Tibial nerve (tissue), 4 donors: ENCODE measurements at regions not wholly inside any gene's neighbourhood (a gene's known extent, or its start where the extent isn't known, plus 50 kb on each side); places are given as distances from the start of the nearest gene placed in this dataset.

Experiments used
- DNase-seq, 2 donors: peaks; one replicate each; pipeline ENCODE4 v3.0.0-alpha.2; 2019; ENCODE audit warnings: low spot score in 2 of 2
- H3K27ac ChIP-seq, 4 donors: fragments of 200-600 bp; sonication (generic) in 3 of 4; one replicate each; pipeline ENCODE4 v1.5.1; 2017 to 2019; ENCODE audit warnings: mild to moderate bottlenecking in 1 of 4
- H3K27me3 ChIP-seq, 2 donors: fragments of 200-600 bp; sonication (generic) in 1 of 2; one replicate each; pipeline versions ENCODE4 v1.5.1 to v1.6.0; 2017 to 2019
- H3K36me3 ChIP-seq, 3 donors: fragments of 200-600 bp; sonication (generic); one replicate each; pipeline ENCODE4 v1.5.1; 2018 to 2019
- H3K4me1 ChIP-seq, 4 donors: fragments of 200-600 bp; sonication (generic) in 3 of 4; one replicate each; pipeline ENCODE4 v1.5.1; 2017 to 2019
- H3K4me3 ChIP-seq, 4 donors: fragments of 200-600 bp; sonication (generic) in 3 of 4; one replicate each; pipeline ENCODE4 v1.5.1; 2017 to 2019; ENCODE audit warnings: mild to moderate bottlenecking in 1 of 4, moderate library complexity in 1 of 4
- H3K9me3 ChIP-seq, 4 donors: fragments of 200-600 bp; sonication (generic) in 3 of 4; one replicate each; pipeline ENCODE4 v1.5.1; 2017 to 2019
- EP300 ChIP-seq, 2 donors: sonication (generic); formaldehyde crosslinking; IDR thresholded peaks; one replicate each; pipeline ENCODE4 v1.6.1; 2017; ENCODE audit warnings: antibody characterized with exemption in 2 of 2, mild to moderate bottlenecking in 1 of 2
- POLR2A ChIP-seq, 2 donors: fragments of 450-650 bp; IDR thresholded peaks; one replicate each; pipeline ENCODE4 v1.6.1; 2017; ENCODE audit warnings: antibody characterized with exemption in 2 of 2, mild to moderate bottlenecking in 2 of 2, moderate library complexity in 2 of 2
- WGBS, 2 donors: methylation state at CpG; one replicate each; pipeline ENCODE4 v1.1.5; 2018; 5-methylcytosine and 5-hydroxymethylcytosine counted together
- TF ChIP-seq, protein P1 (sequence below), 5 experiments: fragments of 200-600 bp in 3 of 5; fragments of 450-650 bp in 2 of 5; sonication (generic) in 3 of 5; IDR thresholded peaks; one replicate each; pipeline ENCODE4 v1.5.1; 2016 to 2019; ENCODE audit warnings: antibody characterized with exemption in 5 of 5, mild to moderate bottlenecking in 3 of 5, moderate library complexity in 2 of 5

DNA sequence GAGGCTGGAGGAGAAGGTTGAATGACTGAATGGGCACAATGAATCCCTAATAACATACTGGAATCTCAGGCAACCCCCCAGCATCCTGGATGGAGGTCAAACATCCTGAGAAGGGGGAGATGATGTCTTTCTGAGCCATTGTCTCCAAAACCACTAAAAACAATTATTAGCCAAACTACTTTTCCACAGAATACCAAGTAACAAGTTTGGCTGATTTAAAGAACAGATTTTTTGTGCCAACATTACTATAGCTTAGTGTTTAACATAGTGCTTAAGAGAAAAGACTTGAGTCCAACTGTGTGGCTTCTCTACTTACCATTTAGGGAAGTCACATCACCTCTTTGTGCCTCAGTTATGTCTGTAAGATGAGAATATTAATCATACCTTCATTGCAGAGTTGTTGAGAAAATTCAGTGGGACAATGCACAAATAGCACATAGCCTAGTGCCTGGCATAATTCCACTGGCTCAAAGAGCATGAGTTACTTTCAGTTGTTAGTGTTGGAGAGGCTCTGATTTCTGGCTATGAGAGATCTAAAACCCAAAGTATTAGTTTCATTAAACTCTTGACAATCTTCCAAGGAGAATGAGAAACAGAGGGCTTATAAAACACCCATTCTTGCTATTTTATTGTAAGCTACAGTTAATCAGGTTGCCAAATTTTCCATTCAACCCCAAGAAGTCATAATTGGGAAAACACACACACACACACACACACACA is 111.3 kb upstream of the NR3C1 start:
- Histone ChIP-seq H3K27ac (no peak overlapping the region), H3K27me3 (no peaks in the 10 kb centered on the region), H3K9me3 (no peaks in the 10 kb centered on the region), H3K36me3 (no peaks in the 10 kb centered on the region), H3K4me3 (no peak overlapping the region), H3K4me1 (peaks cover 0 to 19% (median 0%) of the 10 kb centered on the region in 4 donors)
- TF ChIP-seq, protein P1, sequence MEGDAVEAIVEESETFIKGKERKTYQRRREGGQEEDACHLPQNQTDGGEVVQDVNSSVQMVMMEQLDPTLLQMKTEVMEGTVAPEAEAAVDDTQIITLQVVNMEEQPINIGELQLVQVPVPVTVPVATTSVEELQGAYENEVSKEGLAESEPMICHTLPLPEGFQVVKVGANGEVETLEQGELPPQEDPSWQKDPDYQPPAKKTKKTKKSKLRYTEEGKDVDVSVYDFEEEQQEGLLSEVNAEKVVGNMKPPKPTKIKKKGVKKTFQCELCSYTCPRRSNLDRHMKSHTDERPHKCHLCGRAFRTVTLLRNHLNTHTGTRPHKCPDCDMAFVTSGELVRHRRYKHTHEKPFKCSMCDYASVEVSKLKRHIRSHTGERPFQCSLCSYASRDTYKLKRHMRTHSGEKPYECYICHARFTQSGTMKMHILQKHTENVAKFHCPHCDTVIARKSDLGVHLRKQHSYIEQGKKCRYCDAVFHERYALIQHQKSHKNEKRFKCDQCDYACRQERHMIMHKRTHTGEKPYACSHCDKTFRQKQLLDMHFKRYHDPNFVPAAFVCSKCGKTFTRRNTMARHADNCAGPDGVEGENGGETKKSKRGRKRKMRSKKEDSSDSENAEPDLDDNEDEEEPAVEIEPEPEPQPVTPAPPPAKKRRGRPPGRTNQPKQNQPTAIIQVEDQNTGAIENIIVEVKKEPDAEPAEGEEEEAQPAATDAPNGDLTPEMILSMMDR (IDR thresholded peaks at IDR 0.05), result no peak
- TF ChIP-seq EP300 (IDR thresholded peaks at IDR 0.05) (no peak), POLR2A (IDR thresholded peaks at IDR 0.05) (no peak)
- DNase-seq, result peak in 1 of 2 donors; percentile 33

DNA sequence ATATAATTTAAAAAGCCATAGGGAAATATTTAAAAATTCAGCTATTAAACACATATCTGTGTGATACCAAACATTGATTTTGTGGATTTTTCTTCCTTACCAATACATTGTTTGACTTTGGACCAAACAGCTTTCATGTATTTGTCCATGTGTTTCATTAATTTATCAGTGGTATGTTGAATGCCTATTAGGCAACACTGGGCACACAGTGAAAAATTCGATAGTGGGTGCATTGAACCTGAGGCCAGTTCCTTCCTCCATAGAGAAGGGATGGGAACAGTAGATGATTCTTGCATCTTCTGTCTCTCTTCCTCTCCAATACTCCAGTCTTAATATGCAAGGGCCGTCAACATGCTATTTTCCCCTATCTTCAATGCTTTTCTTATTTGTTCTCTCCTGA is 110.2 kb upstream of the NR3C1 start:
- 94% methylated on average over 2 of the region's 2 CpGs for WGBS, 2 donors
- Histone ChIP-seq H3K4me1 (peaks cover 0 to 19% (median 0%) of the 10 kb centered on the region in 4 donors), H3K27ac (no peak overlapping the region), H3K27me3 (no peaks in the 10 kb centered on the region), H3K9me3 (no peaks in the 10 kb centered on the region), H3K4me3 (no peak overlapping the region), H3K36me3 (no peaks in the 10 kb centered on the region)
- no peak for DNase-seq
- TF ChIP-seq EP300 (IDR thresholded peaks at IDR 0.05), result no peak
- TF ChIP-seq, protein P1 (IDR thresholded peaks at IDR 0.05), result no peak
- TF ChIP-seq POLR2A (IDR thresholded peaks at IDR 0.05), result no peak

DNA sequence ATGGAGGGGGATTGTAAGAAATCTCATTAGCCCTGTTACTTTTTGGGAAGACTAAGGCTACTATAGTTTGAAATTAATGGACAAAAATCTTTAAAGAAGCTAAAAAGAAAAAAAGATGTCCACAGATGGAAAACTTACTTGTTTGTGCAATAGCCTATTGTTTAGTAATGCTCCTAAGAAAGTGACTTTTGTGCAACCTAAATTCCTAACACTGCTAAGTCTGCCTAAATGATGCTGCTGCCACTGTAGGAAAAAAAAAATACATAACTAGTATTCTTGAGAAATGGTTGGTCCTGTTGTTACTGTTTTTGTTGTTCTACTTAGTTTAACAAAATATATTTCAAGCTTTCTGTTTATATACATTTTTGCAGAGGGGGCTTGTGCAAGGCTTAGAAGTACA is 108.2 kb upstream of the NR3C1 start:
- TF ChIP-seq, protein P1 (IDR thresholded peaks at IDR 0.05), result no peak

DNA sequence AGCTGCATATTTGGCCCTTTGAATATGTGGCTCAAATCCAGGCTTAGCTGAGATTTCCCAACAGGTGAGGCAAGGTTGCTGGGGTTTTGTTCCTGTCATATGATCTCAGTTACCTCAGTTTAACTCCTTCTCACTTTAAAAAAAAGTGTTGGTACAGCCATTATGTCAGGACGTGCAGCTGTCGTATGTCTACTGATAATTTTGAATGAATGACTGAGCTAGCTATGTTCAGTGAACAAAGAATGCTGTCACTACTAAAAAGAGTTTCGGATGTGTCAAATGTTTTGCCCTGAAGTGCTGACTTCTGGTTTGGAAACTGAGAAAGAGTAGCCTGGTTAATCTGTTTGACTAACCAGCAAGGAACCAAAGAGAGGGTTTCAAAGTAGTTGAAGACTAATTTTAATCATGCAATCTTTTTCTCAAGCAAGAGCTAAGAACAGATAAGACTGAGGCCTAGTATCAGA is 106.3 kb upstream of the NR3C1 start:
- Histone ChIP-seq H3K4me1 (peaks cover 0 to 14% (median 0%) of the 10 kb centered on the region in 4 donors), H3K27ac (no peak overlapping the region), H3K4me3 (no peak overlapping the region), H3K36me3 (no peaks in the 10 kb centered on the region), H3K27me3 (no peaks in the 10 kb centered on the region), H3K9me3 (no peaks in the 10 kb centered on the region)
- TF ChIP-seq, protein P1 (IDR thresholded peaks at IDR 0.05), result no peak
- no peak for TF ChIP-seq POLR2A (IDR thresholded peaks at IDR 0.05)
- TF ChIP-seq EP300 (IDR thresholded peaks at IDR 0.05), result no peak
- no peak for DNase-seq
- 71 to 72% methylated on average over 3 of the region's 3 CpGs for WGBS, 2 donors

More for the DNA sequence above, 108.2 kb upstream of the NR3C1 start:
- DNase-seq, result no peak
- no peaks in the 10 kb centered on the region for H3K36me3 ChIP-seq
- peaks cover 0 to 31% (median 0%) of the 10 kb centered on the region in 4 donors for H3K4me1 ChIP-seq
- H3K9me3 ChIP-seq, result no peaks in the 10 kb centered on the region
- H3K27ac ChIP-seq, result no peak overlapping the region
- no peak overlapping the region for H3K4me3 ChIP-seq
- no peaks in the 10 kb centered on the region for H3K27me3 ChIP-seq

DNA sequence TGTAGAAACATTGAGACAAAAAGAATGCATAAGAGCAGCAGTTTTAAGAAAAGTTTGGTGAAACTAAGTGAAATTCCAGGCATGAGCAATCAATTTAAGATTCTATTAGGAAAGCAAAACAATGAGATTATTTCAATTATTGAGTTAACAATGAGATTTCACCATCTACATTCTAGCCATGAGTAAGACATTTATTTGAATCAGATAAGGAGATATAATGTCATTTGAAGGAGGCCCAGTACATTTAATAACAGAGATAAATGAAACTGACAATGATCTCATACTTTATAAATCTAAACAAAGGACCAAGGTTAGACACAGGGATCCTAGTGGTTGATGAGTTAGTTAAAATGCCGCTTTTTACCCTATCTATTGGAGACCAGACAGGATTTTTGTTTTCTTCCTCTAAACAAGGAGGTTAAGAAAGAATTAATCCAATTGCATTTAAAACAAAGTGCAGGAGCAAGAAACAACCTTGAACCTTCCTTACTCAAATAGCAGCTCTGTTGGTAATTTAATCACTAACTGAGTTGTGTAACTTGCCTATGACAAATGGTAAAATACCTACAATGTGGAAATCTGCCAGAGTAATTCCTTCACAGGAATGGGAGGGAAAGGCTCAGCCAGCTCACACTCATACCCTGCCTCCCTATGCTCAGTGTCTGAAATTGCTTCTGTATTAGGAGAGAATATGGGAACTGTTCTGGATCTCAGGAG is 103.5 kb upstream of the NR3C1 start:
- TF ChIP-seq, protein P1 (IDR thresholded peaks at IDR 0.05), result no peak
- no peak for TF ChIP-seq POLR2A (IDR thresholded peaks at IDR 0.05)
- no peak for TF ChIP-seq EP300 (IDR thresholded peaks at IDR 0.05)
- WGBS, 2 donors, result 82 to 85% methylated on average over 1 of the region's 1 CpG
- H3K4me3 ChIP-seq, result no peak overlapping the region
- no peaks in the 10 kb centered on the region for H3K27me3 ChIP-seq
- H3K4me1 ChIP-seq, result peaks cover 0 to 14% (median 0%) of the 10 kb centered on the region in 4 donors
- no peaks in the 10 kb centered on the region for H3K36me3 ChIP-seq
- H3K27ac ChIP-seq, result no peak overlapping the region
- no peaks in the 10 kb centered on the region for H3K9me3 ChIP-seq
- no peak for DNase-seq
